ENCODE measurements at regions not wholly inside any gene's neighbourhood (a gene's known extent, or its start where the extent isn't known, plus 50 kb on each side); places are given as distances from the start of the nearest gene placed in this dataset.

DNA sequence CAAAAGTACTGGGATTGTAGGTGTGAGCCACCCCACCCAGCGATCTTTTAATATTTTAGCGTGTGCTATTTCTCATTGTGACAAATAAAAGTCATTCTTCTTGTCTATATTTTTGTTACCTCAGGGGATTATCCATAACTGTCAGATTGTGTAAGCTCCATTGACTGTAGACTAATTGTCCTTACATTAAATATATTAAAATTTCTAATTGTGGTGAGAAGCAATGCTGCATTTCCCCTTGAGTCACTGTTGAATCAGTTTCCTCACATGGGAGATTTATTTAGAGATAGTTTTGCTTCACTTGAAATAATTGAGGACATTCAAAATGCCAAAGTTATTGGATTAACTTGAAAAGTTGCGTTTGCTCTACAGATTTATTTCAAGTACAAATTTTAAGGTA lies 782.4 kb upstream of the WWC1 start:
- Histone ChIP-seq H3K27ac (ENCODE audit: low read length) (no peak overlapping the region), H3K9me3 (ENCODE audit: low read length) (no peaks in the 10 kb centered on the region), H3K4me3 (ENCODE audit: low read length) (no peak overlapping the region), H3K4me2 (ENCODE audit: low read length) (no peak overlapping the region), H3K9me2 (ENCODE audit: insufficient read depth, low read length) (no peaks in the 10 kb centered on the region), H3K79me2 (replicated peaks; ENCODE audit: insufficient read depth, low read length) (no peaks in the 10 kb centered on the region), H2AFZ (ENCODE audit: low read depth, low read length) (no peak overlapping the region), H3F3A (ENCODE audit: insufficient read depth, low read length, poor library complexity, severe bottlenecking) (no peaks in the 10 kb centered on the region), H3K36me3 (ENCODE audit: insufficient read depth, low read length) (no peaks in the 10 kb centered on the region), H3K27me3 (ENCODE audit: insufficient read depth, low read depth, low read length) (no peaks in the 10 kb centered on the region), H4K20me1 (ENCODE audit: insufficient read depth) (no peaks in the 10 kb centered on the region), H3K9ac (ENCODE audit: low read length) (no peak overlapping the region)
- TF ChIP-seq POLR2AphosphoS5 (IDR thresholded peaks at IDR 0.05), result no peak
- TF ChIP-seq TAF1 (IDR thresholded peaks at IDR 0.05; ENCODE audit: low read depth), result no peak
- no peak for TF ChIP-seq SMC3 (conservative IDR thresholded peaks at IDR 0.05; ENCODE audit: poor library complexity)
- no peak for TF ChIP-seq REST (IDR thresholded peaks at IDR 0.05; ENCODE audit: borderline replicate concordance)
- TF ChIP-seq RAD21 (conservative IDR thresholded peaks at IDR 0.05), result no peak
- no peak for TF ChIP-seq CTCF (IDR thresholded peaks at IDR 0.05; ENCODE audit: poor library complexity, severe bottlenecking)
- no peak for TF ChIP-seq EP300 (conservative IDR thresholded peaks at IDR 0.05; ENCODE audit: poor library complexity, severe bottlenecking)
- no peak for TF ChIP-seq EZH2 (IDR thresholded peaks at IDR 0.05; ENCODE audit: borderline replicate concordance, insufficient read depth, low read length, poor library complexity, severe bottlenecking)
- no peak for TF ChIP-seq MXI1 (conservative IDR thresholded peaks at IDR 0.05; ENCODE audit: poor library complexity, severe bottlenecking)

DNA sequence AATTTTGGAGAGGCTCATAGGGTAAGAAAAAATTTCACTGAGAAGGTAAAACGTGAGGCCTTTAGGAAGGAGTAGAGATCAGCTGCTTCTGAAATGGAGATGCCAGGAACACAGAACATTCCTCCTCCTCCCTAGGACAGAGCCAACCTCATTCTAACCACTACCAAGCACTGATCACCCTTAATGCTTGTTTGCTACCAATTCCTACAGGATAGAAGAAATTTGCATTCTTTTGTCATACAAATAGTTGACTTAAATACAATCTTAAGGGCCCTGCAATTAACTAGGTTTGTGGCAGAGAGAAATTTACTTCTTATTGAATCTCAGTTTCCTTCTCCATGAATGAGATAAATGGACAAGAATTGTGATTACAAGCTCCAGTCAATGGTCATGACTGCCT lies 780.2 kb upstream of the WWC1 start:
- Histone ChIP-seq H3K79me2 (replicated peaks; ENCODE audit: insufficient read depth, low read length) (no peaks in the 10 kb centered on the region), H3K27me3 (ENCODE audit: insufficient read depth, low read depth, low read length) (no peaks in the 10 kb centered on the region), H3K9ac (ENCODE audit: low read length) (no peak overlapping the region), H3K27ac (ENCODE audit: low read length) (no peak overlapping the region), H3K4me2 (ENCODE audit: low read length) (no peak overlapping the region), H3K4me3 (ENCODE audit: low read length) (no peak overlapping the region), H4K20me1 (ENCODE audit: insufficient read depth) (no peaks in the 10 kb centered on the region), H2AFZ (ENCODE audit: low read depth, low read length) (no peak overlapping the region), H3K9me2 (ENCODE audit: insufficient read depth, low read length) (no peaks in the 10 kb centered on the region), H3K9me3 (ENCODE audit: low read length) (no peaks in the 10 kb centered on the region), H3F3A (ENCODE audit: insufficient read depth, low read length, poor library complexity, severe bottlenecking) (no peaks in the 10 kb centered on the region), H3K36me3 (ENCODE audit: insufficient read depth, low read length) (no peaks in the 10 kb centered on the region)
- TF ChIP-seq REST (IDR thresholded peaks at IDR 0.05; ENCODE audit: borderline replicate concordance) (no peak), EP300 (conservative IDR thresholded peaks at IDR 0.05; ENCODE audit: poor library complexity, severe bottlenecking) (no peak), CTCF (IDR thresholded peaks at IDR 0.05; ENCODE audit: poor library complexity, severe bottlenecking) (no peak), SMC3 (conservative IDR thresholded peaks at IDR 0.05; ENCODE audit: poor library complexity) (no peak), EZH2 (IDR thresholded peaks at IDR 0.05; ENCODE audit: borderline replicate concordance, insufficient read depth, low read length, poor library complexity, severe bottlenecking) (no peak), TAF1 (IDR thresholded peaks at IDR 0.05; ENCODE audit: low read depth) (no peak)
